ENCODE measurements at regions not wholly inside any gene's neighbourhood (a gene's known extent, or its start where the extent isn't known, plus 50 kb on each side); places are given as distances from the start of the nearest gene placed in this dataset.

DNA sequence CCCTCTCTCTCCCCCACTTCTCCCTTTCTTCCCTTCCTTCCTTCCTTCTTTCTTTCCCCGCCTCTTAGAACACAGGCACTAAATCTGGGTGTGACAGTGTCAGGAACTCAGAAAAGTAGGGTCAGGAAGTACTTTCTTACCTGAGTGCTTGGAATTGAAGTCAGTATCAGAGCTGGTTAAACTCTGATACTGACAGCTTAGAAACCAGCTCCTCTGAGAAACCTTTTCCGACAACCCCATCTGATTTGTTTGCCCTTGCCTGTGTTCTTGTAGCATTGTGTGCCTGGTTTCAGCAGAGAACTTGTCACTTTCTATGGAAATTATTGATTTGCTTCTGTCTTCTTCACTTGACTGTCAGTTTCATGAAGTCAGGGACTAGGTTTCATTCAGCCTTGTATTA lies 113.9 kb downstream of the AASDH start:
- TF ChIP-seq, protein P1, sequence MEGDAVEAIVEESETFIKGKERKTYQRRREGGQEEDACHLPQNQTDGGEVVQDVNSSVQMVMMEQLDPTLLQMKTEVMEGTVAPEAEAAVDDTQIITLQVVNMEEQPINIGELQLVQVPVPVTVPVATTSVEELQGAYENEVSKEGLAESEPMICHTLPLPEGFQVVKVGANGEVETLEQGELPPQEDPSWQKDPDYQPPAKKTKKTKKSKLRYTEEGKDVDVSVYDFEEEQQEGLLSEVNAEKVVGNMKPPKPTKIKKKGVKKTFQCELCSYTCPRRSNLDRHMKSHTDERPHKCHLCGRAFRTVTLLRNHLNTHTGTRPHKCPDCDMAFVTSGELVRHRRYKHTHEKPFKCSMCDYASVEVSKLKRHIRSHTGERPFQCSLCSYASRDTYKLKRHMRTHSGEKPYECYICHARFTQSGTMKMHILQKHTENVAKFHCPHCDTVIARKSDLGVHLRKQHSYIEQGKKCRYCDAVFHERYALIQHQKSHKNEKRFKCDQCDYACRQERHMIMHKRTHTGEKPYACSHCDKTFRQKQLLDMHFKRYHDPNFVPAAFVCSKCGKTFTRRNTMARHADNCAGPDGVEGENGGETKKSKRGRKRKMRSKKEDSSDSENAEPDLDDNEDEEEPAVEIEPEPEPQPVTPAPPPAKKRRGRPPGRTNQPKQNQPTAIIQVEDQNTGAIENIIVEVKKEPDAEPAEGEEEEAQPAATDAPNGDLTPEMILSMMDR (conservative IDR thresholded peaks at IDR 0.05; ENCODE audit: low read depth, low read length), result no peak
- H2AFZ ChIP-seq (ENCODE audit: low read depth), result no peak overlapping the region
- H3K27ac ChIP-seq, result no peak overlapping the region
- no peak overlapping the region for H3K4me3 ChIP-seq (IDR thresholded peaks at IDR 0.05; ENCODE audit: insufficient read depth, low read depth, low read length)
- no peak overlapping the region for H3K4me2 ChIP-seq
- no peaks in the 10 kb centered on the region for H3K36me3 ChIP-seq (ENCODE audit: insufficient read depth)
- H3K79me2 ChIP-seq (ENCODE audit: insufficient read depth, low read depth), result no peaks in the 10 kb centered on the region
- no peak overlapping the region for H3K9ac ChIP-seq
- no peaks in the 10 kb centered on the region for H3K4me1 ChIP-seq (ENCODE audit: low read depth, poor library complexity, severe bottlenecking)
- H4K20me1 ChIP-seq (ENCODE audit: insufficient read depth), result no peaks in the 10 kb centered on the region
- no peaks in the 10 kb centered on the region for H3K27me3 ChIP-seq (ENCODE audit: insufficient read depth, low read depth)

- H3K4me3 ChIP-seq (IDR thresholded peaks at IDR 0.05; ENCODE audit: insufficient read depth, low read depth, low read length), result no peak overlapping the region
- no peak overlapping the region for H3K4me2 ChIP-seq
- H3K27ac ChIP-seq, result no peak overlapping the region
- no peak overlapping the region for H3K9ac ChIP-seq
- H3K36me3 ChIP-seq (ENCODE audit: insufficient read depth), result no peaks in the 10 kb centered on the region
- H4K20me1 ChIP-seq (ENCODE audit: insufficient read depth), result no peaks in the 10 kb centered on the region
- H3K79me2 ChIP-seq (ENCODE audit: insufficient read depth, low read depth), result no peaks in the 10 kb centered on the region
- no peak overlapping the region for H2AFZ ChIP-seq (ENCODE audit: low read depth)
- TF ChIP-seq, protein P1 (conservative IDR thresholded peaks at IDR 0.05; ENCODE audit: low read depth, low read length), result no peak
- H3K27me3 ChIP-seq (ENCODE audit: insufficient read depth, low read depth), result no peaks in the 10 kb centered on the region
- H3K4me1 ChIP-seq (ENCODE audit: low read depth, poor library complexity, severe bottlenecking), result no peaks in the 10 kb centered on the region
Observed at GRCh38 chr4:56272927-56273326, 114.4 kb downstream of the AASDH start.

DNA sequence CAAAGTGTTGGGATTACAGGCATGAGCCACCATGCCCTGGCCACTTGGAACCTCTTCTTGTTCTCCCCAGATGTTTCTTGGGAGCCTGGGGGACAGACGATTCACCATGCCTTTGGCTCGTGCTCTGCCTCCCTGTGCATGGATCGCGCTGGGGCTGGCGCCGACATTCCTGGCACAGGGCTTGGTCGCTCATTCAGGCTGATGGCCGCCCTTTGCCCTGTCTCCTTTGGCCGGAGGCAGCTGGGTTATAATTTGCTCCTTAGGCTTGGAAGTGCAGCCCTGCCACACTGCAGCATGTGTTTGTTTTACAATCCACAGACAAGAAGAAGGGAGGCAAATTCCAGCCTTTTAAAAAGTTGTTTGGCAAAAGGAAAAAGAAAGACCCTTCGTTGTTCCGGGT lies 115.3 kb downstream of the AASDH start:
- Histone ChIP-seq H3K36me3 (ENCODE audit: insufficient read depth) (no peaks in the 10 kb centered on the region), H3K27ac (no peak overlapping the region), H2AFZ (ENCODE audit: low read depth) (no peak overlapping the region), H3K4me3 (IDR thresholded peaks at IDR 0.05; ENCODE audit: insufficient read depth, low read depth, low read length) (no peak overlapping the region), H3K79me2 (ENCODE audit: insufficient read depth, low read depth) (no peaks in the 10 kb centered on the region), H4K20me1 (ENCODE audit: insufficient read depth) (no peaks in the 10 kb centered on the region), H3K27me3 (ENCODE audit: insufficient read depth, low read depth) (no peaks in the 10 kb centered on the region), H3K4me2 (no peak overlapping the region), H3K9ac (no peak overlapping the region), H3K4me1 (ENCODE audit: low read depth, poor library complexity, severe bottlenecking) (no peaks in the 10 kb centered on the region)
- TF ChIP-seq, protein P1 (conservative IDR thresholded peaks at IDR 0.05; ENCODE audit: low read depth, low read length), result no peak

- H3K4me3 ChIP-seq (IDR thresholded peaks at IDR 0.05; ENCODE audit: insufficient read depth, low read depth, low read length), result no peak overlapping the region
- H3K27ac ChIP-seq, result no peak overlapping the region
- H3K79me2 ChIP-seq (ENCODE audit: insufficient read depth, low read depth), result no peaks in the 10 kb centered on the region
- H4K20me1 ChIP-seq (ENCODE audit: insufficient read depth), result no peaks in the 10 kb centered on the region
- H2AFZ ChIP-seq (ENCODE audit: low read depth), result no peak overlapping the region
- no peaks in the 10 kb centered on the region for H3K27me3 ChIP-seq (ENCODE audit: insufficient read depth, low read depth)
- no peaks in the 10 kb centered on the region for H3K36me3 ChIP-seq (ENCODE audit: insufficient read depth)
- no peaks in the 10 kb centered on the region for H3K4me1 ChIP-seq (ENCODE audit: low read depth, poor library complexity, severe bottlenecking)
- TF ChIP-seq, protein P1 (conservative IDR thresholded peaks at IDR 0.05; ENCODE audit: low read depth, low read length), result no peak
- H3K4me2 ChIP-seq, result no peak overlapping the region
- H3K9ac ChIP-seq, result no peak overlapping the region
Observed at GRCh38 chr4:56271131-56271530, 116.2 kb downstream of the AASDH start.

Data from KMS-11 (cell line).